ENCODE measurements at regions not wholly inside any gene's neighbourhood (a gene's known extent, or its start where the extent isn't known, plus 50 kb on each side); places are given as distances from the start of the nearest gene placed in this dataset.
"Not testable (repeated sequence)": the region's sequence is repeated elsewhere in the genome, so short reads cannot be mapped to it uniquely, and the experiment has no call there.

DNA sequence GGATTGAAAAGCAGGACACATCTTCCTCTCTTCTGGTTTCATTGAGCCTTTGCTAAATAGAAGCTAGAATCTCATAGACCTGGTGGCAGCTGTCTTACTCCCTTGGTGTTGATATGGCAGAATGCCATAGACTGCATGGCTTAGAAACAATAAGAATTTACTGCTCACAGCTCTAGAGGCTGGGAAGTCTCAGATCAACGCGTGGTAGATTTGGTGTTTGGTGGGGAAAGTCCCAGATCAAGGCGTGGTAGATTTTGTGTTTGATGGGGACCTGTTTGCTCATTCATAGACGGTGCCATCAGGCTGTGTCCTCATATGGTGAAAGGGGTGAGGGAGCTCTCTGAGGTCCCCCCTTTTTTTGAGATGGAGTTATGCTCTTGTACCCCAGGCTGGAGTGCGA, 57.6 kb upstream of the PPP2R3B start:
- TF ChIP-seq, protein P1, sequence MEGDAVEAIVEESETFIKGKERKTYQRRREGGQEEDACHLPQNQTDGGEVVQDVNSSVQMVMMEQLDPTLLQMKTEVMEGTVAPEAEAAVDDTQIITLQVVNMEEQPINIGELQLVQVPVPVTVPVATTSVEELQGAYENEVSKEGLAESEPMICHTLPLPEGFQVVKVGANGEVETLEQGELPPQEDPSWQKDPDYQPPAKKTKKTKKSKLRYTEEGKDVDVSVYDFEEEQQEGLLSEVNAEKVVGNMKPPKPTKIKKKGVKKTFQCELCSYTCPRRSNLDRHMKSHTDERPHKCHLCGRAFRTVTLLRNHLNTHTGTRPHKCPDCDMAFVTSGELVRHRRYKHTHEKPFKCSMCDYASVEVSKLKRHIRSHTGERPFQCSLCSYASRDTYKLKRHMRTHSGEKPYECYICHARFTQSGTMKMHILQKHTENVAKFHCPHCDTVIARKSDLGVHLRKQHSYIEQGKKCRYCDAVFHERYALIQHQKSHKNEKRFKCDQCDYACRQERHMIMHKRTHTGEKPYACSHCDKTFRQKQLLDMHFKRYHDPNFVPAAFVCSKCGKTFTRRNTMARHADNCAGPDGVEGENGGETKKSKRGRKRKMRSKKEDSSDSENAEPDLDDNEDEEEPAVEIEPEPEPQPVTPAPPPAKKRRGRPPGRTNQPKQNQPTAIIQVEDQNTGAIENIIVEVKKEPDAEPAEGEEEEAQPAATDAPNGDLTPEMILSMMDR (IDR thresholded peaks at IDR 0.05; ENCODE audit: borderline replicate concordance) = no peak
- H3K36me3 ChIP-seq = no peaks in the 10 kb centered on the region
- H3K4me3 ChIP-seq = no peak overlapping the region
- peaks cover 11% of the 10 kb centered on the region for H3K9me3 ChIP-seq (replicated peaks)
- peaks cover 27% of the 10 kb centered on the region for H3K27me3 ChIP-seq (ENCODE audit: low read depth)
- no peak for DNase-seq
- no peak overlapping the region for H3K27ac ChIP-seq (replicated peaks)
- intact Hi-C loops (cut with micrococcal nuclease) = no loop called here
- no peaks in the 10 kb centered on the region for H3K4me1 ChIP-seq

DNA sequence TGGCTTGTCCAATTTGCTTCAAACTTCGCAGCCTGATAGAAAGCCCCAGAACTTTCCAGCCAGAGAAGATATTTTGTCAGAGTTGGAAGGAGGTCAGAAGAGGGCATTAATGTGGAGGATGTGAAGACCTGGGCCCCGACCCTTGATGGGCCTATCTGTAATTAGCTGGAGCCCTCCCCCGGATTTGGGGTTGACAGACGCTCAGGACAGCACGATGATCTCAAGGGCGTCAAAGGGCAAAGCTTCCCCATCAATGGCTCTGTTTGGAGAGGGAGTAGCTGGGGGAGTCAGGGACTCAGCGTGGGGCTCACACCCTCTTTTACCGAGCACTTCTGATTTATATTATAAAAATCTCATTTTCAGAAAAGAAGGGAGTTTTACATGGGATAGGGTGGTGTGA, 59.0 kb upstream of the PPP2R3B start:
- Histone ChIP-seq H3K27ac (replicated peaks) (no peak overlapping the region), H3K4me1 (no peaks in the 10 kb centered on the region), H3K36me3 (no peaks in the 10 kb centered on the region), H3K4me3 (no peak overlapping the region), H3K9me3 (replicated peaks) (peaks cover 11% of the 10 kb centered on the region), H3K27me3 (ENCODE audit: low read depth) (peaks cover 33% of the 10 kb centered on the region)
- no peak for DNase-seq
- TF ChIP-seq, protein P1 (IDR thresholded peaks at IDR 0.05; ENCODE audit: borderline replicate concordance) = no peak
- intact Hi-C loops (cut with micrococcal nuclease) = no loop called here

DNA sequence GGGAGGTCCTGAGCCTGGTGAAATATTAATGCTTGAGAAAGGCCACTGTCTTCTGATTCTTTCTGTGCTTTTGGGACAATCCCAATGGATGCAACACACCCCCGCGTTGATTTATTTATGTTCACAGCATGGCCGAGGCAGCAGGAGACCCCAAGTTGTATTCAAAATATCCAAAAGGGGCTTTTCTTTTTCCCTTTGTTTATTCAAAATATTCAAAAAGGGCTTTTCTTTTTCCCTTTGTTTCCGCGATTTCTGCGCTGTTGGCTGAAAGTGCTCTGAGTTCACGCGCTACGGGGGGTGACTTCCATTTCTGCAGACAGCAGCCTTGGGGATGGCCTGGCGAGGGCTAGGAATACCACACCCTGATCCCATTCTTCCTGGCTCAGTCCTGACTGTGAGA, 59.5 kb upstream of the PPP2R3B start:
- H3K36me3 ChIP-seq = no peaks in the 10 kb centered on the region
- TF ChIP-seq, protein P1 (IDR thresholded peaks at IDR 0.05; ENCODE audit: borderline replicate concordance) = no peak
- no peak overlapping the region for H3K4me3 ChIP-seq
- no peak for DNase-seq
- H3K9me3 ChIP-seq (replicated peaks) = peaks cover 11% of the 10 kb centered on the region
- intact Hi-C loops (cut with micrococcal nuclease) = no loop called here
- no peaks in the 10 kb centered on the region for H3K4me1 ChIP-seq
- no peak overlapping the region for H3K27ac ChIP-seq (replicated peaks)
- peaks cover 37% of the 10 kb centered on the region for H3K27me3 ChIP-seq (ENCODE audit: low read depth)

DNA sequence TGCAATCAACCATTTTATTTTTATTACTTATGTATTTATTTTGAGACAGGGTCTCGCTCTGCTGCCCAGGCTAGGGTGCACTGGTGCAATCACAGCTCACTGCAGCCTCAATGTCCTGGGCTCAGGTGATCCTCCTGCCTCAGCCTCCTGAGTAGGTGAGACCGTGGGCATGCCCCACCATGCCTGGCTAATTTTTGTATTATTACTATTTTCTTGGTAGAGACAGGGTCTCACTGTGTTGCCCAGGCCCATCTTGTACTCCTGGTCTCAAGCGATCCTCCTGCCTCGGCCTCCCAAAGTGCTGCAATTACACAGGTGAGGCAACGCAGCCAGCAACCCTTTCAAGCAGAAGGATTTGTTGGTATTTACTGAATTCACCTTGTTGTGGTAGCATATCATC, 60.3 kb upstream of the PPP2R3B start:
- Histone ChIP-seq H3K4me1 (no peaks in the 10 kb centered on the region), H3K36me3 (no peaks in the 10 kb centered on the region), H3K27ac (replicated peaks) (no peak overlapping the region), H3K9me3 (replicated peaks) (peaks cover 9% of the 10 kb centered on the region), H3K4me3 (no peak overlapping the region), H3K27me3 (ENCODE audit: low read depth) (peaks cover 37% of the 10 kb centered on the region)
- intact Hi-C loops (cut with micrococcal nuclease) = no loop called here
- DNase-seq = no peak
- TF ChIP-seq, protein P1 (IDR thresholded peaks at IDR 0.05; ENCODE audit: borderline replicate concordance) = no peak

DNA sequence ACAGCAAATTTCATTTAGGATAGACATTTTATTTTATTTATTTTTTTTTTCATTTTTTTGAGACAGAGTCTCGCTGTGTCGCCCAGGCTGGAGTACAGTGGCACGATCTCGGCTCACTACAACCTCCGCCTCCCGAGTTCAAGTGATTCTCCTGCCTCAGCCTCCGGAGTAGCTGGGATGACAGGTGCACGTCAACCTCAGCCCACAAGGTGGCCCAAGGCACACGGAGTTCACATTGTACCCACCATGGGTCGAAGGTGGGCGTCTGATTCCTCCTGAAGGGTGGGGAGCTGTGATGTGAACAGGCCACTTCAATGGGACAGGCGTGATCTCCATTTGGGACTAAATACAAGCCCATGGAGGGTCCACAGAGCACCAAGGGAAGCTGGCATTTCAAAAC, 65.0 kb upstream of the PPP2R3B start:
- H3K9me3 ChIP-seq (replicated peaks); H3K4me3 ChIP-seq; DNase-seq; H3K27ac ChIP-seq (replicated peaks); H3K36me3 ChIP-seq; intact Hi-C loops (cut with micrococcal nuclease); H3K4me1 ChIP-seq: not testable (repeated sequence)
- H3K27me3 ChIP-seq (ENCODE audit: low read depth) = peaks cover 19% of the 10 kb centered on the region

DNA sequence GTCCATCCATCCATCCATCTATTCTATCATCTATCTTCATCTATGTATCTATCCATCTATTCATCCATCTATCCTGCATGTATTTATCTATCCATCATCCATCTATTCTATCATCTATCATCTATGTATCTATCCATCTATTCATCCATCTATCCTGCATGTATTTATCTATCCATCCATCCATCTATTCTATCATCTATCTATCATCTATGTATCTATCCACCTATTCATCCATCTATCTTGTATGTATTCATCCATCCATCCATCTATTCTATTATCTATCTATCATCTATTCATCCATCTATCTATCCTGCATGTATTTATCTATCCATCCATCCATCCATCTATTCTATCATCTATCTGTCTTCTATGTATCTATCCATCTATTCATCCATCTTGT, 65.9 kb upstream of the PPP2R3B start:
- no peaks in the 10 kb centered on the region for H3K36me3 ChIP-seq
- no peak for DNase-seq
- H3K27ac ChIP-seq (replicated peaks) = no peak overlapping the region
- intact Hi-C loops (cut with micrococcal nuclease) = no loop called here
- TF ChIP-seq, protein P1 (IDR thresholded peaks at IDR 0.05; ENCODE audit: borderline replicate concordance) = no peak
- peaks cover 19% of the 10 kb centered on the region for H3K27me3 ChIP-seq (ENCODE audit: low read depth)
- peaks cover 7% of the 10 kb centered on the region for H3K9me3 ChIP-seq (replicated peaks)
- no peaks in the 10 kb centered on the region for H3K4me1 ChIP-seq
- H3K4me3 ChIP-seq = no peak overlapping the region

DNA sequence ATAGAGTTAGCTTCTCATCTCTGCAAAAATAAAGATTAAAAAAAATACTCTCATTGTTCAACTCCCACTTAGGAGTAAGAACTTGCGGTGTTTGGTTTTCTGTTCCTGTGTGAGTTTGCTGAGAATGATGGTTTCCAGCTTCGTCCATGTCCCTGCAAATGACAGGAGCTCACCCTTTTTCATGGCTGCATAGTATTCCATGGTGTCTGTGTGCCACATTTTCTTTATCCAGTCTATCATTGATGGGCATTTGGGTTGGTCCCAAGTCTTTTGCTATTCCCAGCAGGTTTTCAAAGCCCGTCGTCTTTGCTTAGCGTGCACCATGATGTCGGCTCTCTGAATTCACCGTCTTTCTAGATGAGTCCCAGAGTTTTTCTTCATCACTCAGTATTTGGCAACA, 67.8 kb upstream of the PPP2R3B start:
- not testable (repeated sequence) for H3K27ac ChIP-seq (replicated peaks); DNase-seq

More for the DNA sequence above, 67.8 kb upstream of the PPP2R3B start:
- H3K27me3 ChIP-seq (ENCODE audit: low read depth) = peaks cover 11% of the 10 kb centered on the region
- H3K9me3 ChIP-seq (replicated peaks); H3K4me3 ChIP-seq; intact Hi-C loops (cut with micrococcal nuclease); H3K36me3 ChIP-seq; H3K4me1 ChIP-seq: not testable (repeated sequence)

Measured in left ventricle myocardium inferior (tissue), 1 donor.